Mesodermal cell (in vitro differentiated cells): ENCODE measurements at regions not wholly inside any gene's neighbourhood (a gene's known extent, or its start where the extent isn't known, plus 50 kb on each side); places are given as distances from the start of the nearest gene placed in this dataset.
"Not testable (repeated sequence)": the region's sequence is repeated elsewhere in the genome, so short reads cannot be mapped to it uniquely, and the experiment has no call there.

Experiments used
- H3K27ac ChIP-seq: 2 replicates; pipeline ENCODE4 v1.7.0; 2013; ENCODE audit warnings: mild to moderate bottlenecking, low read depth, low read length, moderate library complexity; ENCODE audit not compliant: severe bottlenecking
- H3K36me3 ChIP-seq: 2 replicates; pipeline ENCODE4 v1.7.1; 2013; ENCODE audit warnings: mild to moderate bottlenecking, low read length, moderate library complexity; ENCODE audit not compliant: control insufficient read depth, insufficient read depth
- H3K4me1 ChIP-seq: one replicate; pipeline ENCODE4 v1.7.1; 2013; ENCODE audit warnings: mild to moderate bottlenecking, low read length; ENCODE audit not compliant: insufficient read depth, control insufficient read depth, poor library complexity, severe bottlenecking
- H3K4me3 ChIP-seq: 2 replicates; pipeline ENCODE4 v1.7.0; 2013; ENCODE audit warnings: low read length, control low read depth, mild to moderate bottlenecking; ENCODE audit not compliant: insufficient read depth, poor library complexity, severe bottlenecking; ENCODE audit errors: extremely low read depth
- H3K9me3 ChIP-seq: 2 replicates; pipeline ENCODE4 v1.7.1; 2013; ENCODE audit warnings: mild to moderate bottlenecking, low read length, moderate library complexity; ENCODE audit not compliant: control insufficient read depth
- WGBS, 2 experiments: methylation state at CpG; one replicate each; pipeline ENCODE4 v1.1.5; 2013; ENCODE audit warnings: missing lambda C conversion rate in 2 of 2; ENCODE audit not compliant: insufficient coverage in 2 of 2; 5-methylcytosine and 5-hydroxymethylcytosine counted together

DNA sequence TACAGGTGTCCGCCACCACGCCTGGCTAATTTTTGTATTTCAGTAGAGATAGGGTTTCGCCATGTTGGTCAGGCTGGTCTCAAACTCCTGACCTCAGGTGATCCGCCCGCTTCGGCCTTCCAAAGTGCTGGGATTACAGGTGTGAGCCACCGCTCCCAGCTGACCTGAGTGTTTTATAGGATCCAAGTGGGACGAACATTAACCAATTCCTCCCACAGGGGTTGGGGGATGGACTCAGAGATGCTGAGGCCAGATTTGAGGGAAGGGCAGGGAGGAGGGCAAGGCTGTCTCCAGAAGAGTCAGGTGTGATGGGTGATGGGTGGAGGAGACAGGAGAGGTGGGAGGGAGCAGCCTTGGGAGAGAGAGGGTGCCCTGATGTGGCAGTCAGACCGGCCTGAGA, 65.0 kb upstream of the SMAD6 start:
- 89 to 100% methylated on average over 1 to 4 of the region's 9 CpGs for WGBS, 2 experiments
- not testable (repeated sequence) for H3K27ac ChIP-seq, H3K36me3 ChIP-seq, H3K9me3 ChIP-seq, H3K4me3 ChIP-seq
- peaks cover 41% of the 10 kb centered on the region for H3K4me1 ChIP-seq

DNA sequence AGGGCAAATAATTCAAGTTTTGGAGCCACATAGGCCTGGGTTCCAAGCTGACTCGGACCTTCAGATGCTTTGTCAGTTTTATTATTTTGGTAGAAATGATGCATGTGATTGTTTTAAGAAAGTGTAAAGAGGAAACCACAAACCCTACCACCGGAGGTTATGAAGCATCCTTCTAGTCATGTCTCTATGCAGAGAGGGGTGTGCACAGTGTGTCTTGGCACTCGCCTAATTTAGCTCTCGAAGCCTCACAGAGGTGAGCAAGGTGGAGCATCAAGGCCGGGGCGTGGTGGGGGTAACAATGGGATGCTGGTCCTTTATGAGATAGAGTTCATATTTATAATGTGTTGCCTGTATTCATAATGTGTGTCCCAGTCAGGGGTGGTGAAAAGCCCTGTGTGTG, 63.7 kb upstream of the SMAD6 start:
- 94 to 96% methylated on average over 5 to 6 of the region's 6 CpGs for WGBS, 2 experiments
- Histone ChIP-seq H3K9me3 (no peaks in the 10 kb centered on the region), H3K27ac (no peak overlapping the region), H3K4me3 (no peak overlapping the region), H3K36me3 (no peaks in the 10 kb centered on the region), H3K4me1 (peaks cover 28% of the 10 kb centered on the region)

DNA sequence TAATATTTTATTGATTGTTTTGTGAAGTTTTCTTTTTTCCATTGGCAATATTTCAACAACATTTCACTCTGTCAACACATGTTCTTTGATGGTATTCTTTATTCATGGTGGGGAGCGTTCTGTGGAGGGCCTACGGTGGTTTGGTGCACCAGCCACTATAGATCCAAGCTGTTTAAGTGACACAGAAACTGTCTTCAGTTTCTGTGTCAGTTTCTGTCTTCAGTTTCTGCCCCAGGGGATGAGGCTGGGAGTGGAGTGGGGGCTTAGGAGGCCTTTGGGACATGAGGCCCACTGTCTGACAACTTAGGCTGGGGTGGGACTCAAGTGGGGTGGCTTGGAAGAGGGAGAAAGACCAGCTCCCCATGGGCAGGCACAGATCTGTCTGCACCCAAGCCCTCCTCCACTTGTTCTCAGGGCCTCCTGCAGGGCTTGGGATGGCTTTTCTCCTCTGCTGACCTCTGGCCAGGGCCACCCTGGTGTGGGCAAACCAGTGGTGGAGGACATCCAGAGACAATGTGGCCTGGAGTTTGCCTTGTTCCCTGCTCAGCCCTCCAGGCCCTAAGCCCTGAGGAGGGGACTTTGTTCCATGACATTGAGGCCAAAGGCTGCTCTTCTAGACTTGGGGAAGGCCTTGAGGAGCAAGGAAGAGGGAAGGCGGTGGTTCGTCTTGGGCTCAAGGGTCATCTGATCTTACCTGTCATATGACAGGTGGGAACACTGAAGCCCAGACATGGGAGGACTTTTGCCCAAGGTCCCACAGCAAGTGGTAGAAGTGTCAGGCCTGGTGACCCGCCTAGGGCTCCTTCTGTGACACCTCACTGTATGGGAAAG, 60.3 kb upstream of the SMAD6 start:
- Histone ChIP-seq H3K9me3 (no peaks in the 10 kb centered on the region), H3K36me3 (no peaks in the 10 kb centered on the region), H3K4me3 (no peak overlapping the region), H3K4me1 (peaks cover 20% of the 10 kb centered on the region), H3K27ac (no peak overlapping the region)
- WGBS, 2 experiments, result 83 to 100% methylated on average over 2 to 3 of the region's 5 CpGs

DNA sequence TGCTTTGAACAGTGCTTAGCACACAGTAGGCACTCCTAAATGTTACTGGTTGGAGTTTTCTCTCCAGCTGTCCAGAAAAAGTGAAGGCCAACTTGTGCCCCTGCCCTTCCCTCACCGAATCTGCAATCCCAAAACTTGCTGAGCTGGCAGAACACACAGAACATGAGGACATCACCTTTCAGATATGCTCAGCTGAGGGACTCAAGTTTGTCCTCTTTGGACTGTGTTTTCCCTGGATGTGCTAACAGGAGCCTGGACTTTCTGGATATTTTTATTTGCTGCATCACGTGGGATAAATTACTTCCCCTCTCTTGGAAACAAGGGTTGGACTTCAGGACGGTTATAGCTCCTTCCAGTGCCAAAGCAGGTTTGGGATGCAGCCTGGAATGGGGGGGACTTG, 59.5 kb upstream of the SMAD6 start:
- Histone ChIP-seq H3K36me3 (no peaks in the 10 kb centered on the region), H3K4me3 (no peak overlapping the region), H3K9me3 (no peaks in the 10 kb centered on the region), H3K4me1 (peaks cover 28% of the 10 kb centered on the region), H3K27ac (no peak overlapping the region)
- 100% methylated on average over 2 of the region's 3 CpGs for WGBS, 2 experiments

DNA sequence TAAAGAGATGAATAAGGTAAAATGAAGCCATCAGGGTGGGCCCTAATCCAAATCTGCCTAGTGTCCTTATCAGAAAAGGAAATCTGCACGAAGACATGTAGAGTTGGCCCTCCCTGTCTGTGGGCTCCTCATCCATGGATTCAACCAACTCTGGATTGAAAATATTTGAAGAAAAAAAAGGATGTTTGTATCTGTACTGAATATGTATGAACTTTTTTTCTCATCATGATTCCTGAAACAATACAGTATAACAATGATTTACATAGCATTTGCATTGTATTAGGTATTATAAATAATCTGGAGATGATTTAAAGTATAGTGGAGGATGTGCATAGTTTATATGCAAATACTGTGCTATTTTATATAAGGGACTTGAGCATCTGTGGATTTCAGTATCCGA, 59.0 kb upstream of the SMAD6 start:
- Histone ChIP-seq H3K4me3 (no peak overlapping the region), H3K4me1 (peaks cover 31% of the 10 kb centered on the region), H3K27ac (no peak overlapping the region), H3K9me3 (no peaks in the 10 kb centered on the region), H3K36me3 (no peaks in the 10 kb centered on the region)
- WGBS, 2 experiments, result 91 to 100% methylated on average over 1 to 2 of the region's 2 CpGs

DNA sequence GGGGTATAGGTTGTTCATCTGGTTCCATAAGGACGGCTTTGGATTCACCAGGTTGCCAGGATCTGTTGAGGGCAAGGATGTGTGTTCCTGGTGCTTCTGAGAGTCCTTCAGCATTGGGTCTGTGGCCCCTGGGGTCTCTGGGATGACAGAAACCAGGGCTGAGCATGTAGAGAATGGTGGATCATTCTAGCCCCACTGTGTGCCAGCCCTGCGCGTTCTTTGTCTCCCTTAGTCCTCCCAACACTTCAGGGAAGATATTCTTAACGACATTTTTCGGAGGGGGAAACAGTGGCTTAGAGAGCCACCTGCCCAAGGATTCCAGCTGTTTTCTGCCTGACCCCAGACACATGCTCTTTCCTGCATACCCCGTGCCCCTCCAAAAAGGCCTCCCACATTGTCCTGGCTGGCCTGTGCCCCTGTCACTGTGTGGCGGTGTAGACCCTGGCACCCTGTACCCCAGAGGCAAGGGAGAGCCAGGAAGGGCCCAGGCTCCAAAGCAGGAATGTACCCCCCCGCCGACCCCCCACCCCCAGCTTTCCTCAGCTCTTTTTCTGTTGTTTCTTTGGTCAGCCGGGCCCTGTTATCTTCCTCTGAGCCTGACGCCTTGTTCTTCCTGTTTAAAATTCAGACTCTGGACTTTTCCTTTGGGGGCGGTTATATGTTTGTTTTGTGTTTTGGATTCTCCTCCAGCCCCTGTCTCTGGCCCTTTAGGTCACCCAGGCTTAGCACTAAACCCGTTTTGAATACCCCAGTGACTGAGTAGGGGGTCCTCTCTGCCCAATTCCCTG, 57.8 kb upstream of the SMAD6 start:
- peak overlapping the region; percentile 92 for H3K27ac ChIP-seq
- peaks cover 34% of the 10 kb centered on the region for H3K4me1 ChIP-seq
- WGBS, 2 experiments, result 91 to 93% methylated on average over 7 of the region's 13 CpGs
- H3K9me3 ChIP-seq, result no peaks in the 10 kb centered on the region
- H3K36me3 ChIP-seq, result no peaks in the 10 kb centered on the region
- no peak overlapping the region for H3K4me3 ChIP-seq

DNA sequence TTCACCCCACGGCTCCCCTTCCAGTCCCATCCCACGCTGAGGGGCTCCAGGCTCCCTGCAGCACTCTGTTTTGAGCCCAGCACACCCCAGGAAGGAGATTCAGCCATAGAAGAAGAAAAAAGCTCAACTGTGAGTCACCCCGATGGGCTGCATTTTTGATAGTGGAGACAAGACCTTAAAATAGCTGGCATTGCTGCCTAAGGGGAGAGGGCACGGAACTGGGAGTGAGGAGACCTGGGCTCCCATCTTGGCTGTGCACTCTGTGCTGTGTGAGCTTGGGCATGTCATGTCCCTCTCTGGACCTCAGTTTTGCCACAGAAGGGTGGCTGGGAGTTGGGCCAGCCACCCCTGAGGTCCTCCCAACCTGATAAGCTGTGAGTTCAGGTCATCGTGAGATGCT, 57.2 kb upstream of the SMAD6 start:
- WGBS, 2 experiments, result 86 to 87% methylated on average over 2 to 3 of the region's 5 CpGs
- Histone ChIP-seq H3K4me3 (no peak overlapping the region), H3K9me3 (no peaks in the 10 kb centered on the region), H3K36me3 (no peaks in the 10 kb centered on the region), H3K4me1 (peaks cover 36% of the 10 kb centered on the region), H3K27ac (peak overlapping the region; percentile 92)

DNA sequence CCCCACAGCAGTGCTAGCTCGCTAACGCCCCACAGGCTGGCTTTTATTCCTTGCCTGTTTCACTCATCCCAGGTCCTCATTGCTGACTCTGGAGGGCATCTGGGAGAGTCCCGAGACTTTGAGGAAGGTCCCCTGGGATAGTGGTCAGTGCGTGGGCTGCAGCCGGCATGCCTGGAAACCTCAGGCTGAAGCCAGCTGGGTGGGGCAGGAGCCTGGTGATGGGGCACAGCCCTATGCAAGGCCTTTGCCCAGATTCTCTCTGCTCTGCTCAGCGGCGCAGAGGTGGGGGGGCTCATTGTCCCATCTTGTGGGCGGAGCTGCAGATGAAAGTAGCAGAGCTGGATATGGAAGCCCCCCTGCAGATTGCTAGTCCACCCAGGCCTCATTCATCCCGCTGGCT, 55.7 kb upstream of the SMAD6 start:
- WGBS, 2 experiments, result 80 to 89% methylated on average over 8 of the region's 9 CpGs
- Histone ChIP-seq H3K36me3 (no peaks in the 10 kb centered on the region), H3K4me1 (peaks cover 45% of the 10 kb centered on the region), H3K27ac (no peak overlapping the region), H3K4me3 (no peak overlapping the region), H3K9me3 (no peaks in the 10 kb centered on the region)

DNA sequence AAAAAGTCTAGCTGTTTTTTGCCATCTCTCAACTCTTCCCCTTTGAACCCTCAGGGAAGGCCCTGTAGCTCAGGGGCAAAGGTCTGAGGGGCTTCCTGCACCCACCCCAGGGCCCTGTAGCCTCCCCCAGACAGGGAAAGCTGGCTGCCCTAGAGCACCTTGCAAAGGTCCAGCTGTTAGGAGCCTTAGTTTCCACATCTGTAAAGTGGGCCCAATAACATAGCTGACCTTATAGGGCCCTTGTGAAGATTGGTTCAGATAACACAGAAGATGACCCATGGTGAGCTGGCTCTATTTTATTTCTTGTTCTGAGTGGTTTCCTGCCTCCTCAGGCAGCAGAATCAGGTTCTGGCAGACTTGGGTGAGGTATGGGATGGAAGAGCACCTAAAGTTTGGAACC, 55.2 kb upstream of the SMAD6 start:
- Histone ChIP-seq H3K36me3 (no peaks in the 10 kb centered on the region), H3K4me1 (peaks cover 45% of the 10 kb centered on the region), H3K9me3 (no peaks in the 10 kb centered on the region), H3K27ac (no peak overlapping the region), H3K4me3 (no peak overlapping the region)

DNA sequence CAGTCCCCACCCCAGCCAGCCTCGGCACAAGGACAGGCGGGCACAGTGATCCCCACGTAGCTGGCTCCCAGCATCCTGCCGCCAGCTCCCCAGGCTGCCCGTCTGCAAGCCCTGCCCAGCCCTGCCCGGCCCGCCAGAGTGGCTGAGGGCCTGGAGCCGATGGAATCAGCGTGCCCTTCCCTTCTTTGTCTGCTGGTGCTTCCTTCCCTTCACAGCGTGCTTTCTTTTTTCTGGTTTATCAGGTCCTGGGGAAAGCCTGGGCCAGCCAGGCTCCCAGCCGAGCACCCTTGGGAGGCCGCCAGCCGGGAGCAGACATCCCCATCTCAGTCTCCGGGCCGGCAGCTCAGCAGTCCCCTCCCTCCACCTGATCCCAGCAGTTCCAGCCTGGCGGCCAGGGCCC, 54.7 kb upstream of the SMAD6 start:
- no peaks in the 10 kb centered on the region for H3K36me3 ChIP-seq
- H3K9me3 ChIP-seq, result no peaks in the 10 kb centered on the region
- no peak overlapping the region for H3K27ac ChIP-seq
- 89 to 94% methylated on average over 7 to 12 of the region's 16 CpGs for WGBS, 2 experiments
- no peak overlapping the region for H3K4me3 ChIP-seq
- H3K4me1 ChIP-seq, result peaks cover 45% of the 10 kb centered on the region

DNA sequence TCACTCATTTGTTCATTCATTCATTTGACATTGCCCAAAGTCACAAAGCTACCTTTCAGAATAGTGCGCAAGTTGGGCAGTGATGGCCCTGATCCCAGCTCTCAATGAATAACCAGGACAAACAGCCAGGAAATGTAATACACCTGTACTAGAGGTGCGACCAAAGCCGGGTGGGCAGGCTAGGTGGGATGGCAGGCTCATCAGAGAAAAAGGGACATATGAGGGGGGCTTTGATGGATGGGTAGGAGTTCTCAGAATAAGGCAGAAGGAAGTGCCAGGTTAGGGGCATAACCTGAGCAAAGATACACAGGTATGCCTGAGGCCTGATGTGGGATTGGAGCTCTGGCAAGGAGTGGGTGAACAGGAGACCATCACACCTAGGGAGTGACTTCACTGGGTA, 53.4 kb upstream of the SMAD6 start:
- H3K27ac ChIP-seq, result no peak overlapping the region
- WGBS, 2 experiments, result 100% methylated on average over 2 to 3 of the region's 3 CpGs
- H3K9me3 ChIP-seq, result no peaks in the 10 kb centered on the region
- H3K36me3 ChIP-seq, result no peaks in the 10 kb centered on the region
- H3K4me1 ChIP-seq, result peaks cover 55% of the 10 kb centered on the region
- no peak overlapping the region for H3K4me3 ChIP-seq
